Spleen (tissue), 11 donors: ENCODE measurements at regions not wholly inside any gene's neighbourhood (a gene's known extent, or its start where the extent isn't known, plus 50 kb on each side); places are given as distances from the start of the nearest gene placed in this dataset.

Source experiments
- DNase-seq: peaks from one replicate; pipeline ENCODE4 v3.0.0-alpha.2; 2020
- H3K27ac ChIP-seq, 8 donors: fragments of 200-600 bp; sonication (generic) in 7 of 8; 1 replicate in 4 of 8; 2 replicates in 4 of 8; pipeline versions ENCODE4 v1.5.0 to v1.8.0; 2016 to 2021; ENCODE audit warnings: inconsistent platforms in 4 of 8, mild to moderate bottlenecking in 4 of 8, moderate library complexity in 1 of 8
- H3K27me3 ChIP-seq, 7 donors: fragments of 200-600 bp; sonication (generic) in 6 of 7; replicated peaks in 1 of 7; 1 replicate in 4 of 7; 2 replicates in 3 of 7; pipeline versions ENCODE4 v1.5.0 to v1.8.0; 2016 to 2021; ENCODE audit warnings: inconsistent platforms in 3 of 7, mild to moderate bottlenecking in 1 of 7
- H3K36me3 ChIP-seq, 6 donors: fragments of 200-600 bp; sonication (generic) in 5 of 6; 1 replicate in 4 of 6; 2 replicates in 2 of 6; pipeline versions ENCODE4 v1.5.0 to v1.8.0; 2016 to 2021; ENCODE audit warnings: inconsistent platforms in 2 of 6
- H3K4me1 ChIP-seq, 6 donors: fragments of 200-600 bp; sonication (generic) in 5 of 6; 1 replicate in 3 of 6; 2 replicates in 3 of 6; pipeline versions ENCODE4 v1.5.0 to v1.8.0; 2016 to 2021; ENCODE audit warnings: inconsistent platforms in 3 of 6
- H3K4me3 ChIP-seq, 8 donors: fragments of 200-600 bp; sonication (generic) in 7 of 8; 1 replicate in 4 of 8; 2 replicates in 4 of 8; pipeline versions ENCODE4 v1.5.0 to v1.8.0; 2016 to 2021; ENCODE audit warnings: inconsistent platforms in 4 of 8, mild to moderate bottlenecking in 4 of 8, moderate library complexity in 2 of 8
- H3K9me3 ChIP-seq, 8 donors: fragments of 200-600 bp; sonication (generic) in 7 of 8; 1 replicate in 4 of 8; 2 replicates in 4 of 8; pipeline versions ENCODE4 v1.5.0 to v1.8.0; 2016 to 2021; ENCODE audit warnings: inconsistent platforms in 4 of 8
- POLR2A ChIP-seq, 3 donors: fragments of 450-650 bp; IDR thresholded peaks; one replicate each; pipeline ENCODE4 v1.5.1; 2017; ENCODE audit warnings: antibody characterized with exemption in 3 of 3, mild to moderate bottlenecking in 1 of 3
- POLR2AphosphoS5 ChIP-seq, 3 donors: sonication (generic); formaldehyde crosslinking; IDR thresholded peaks; one replicate each; pipeline ENCODE4 v1.5.1; 2017; ENCODE audit warnings: antibody characterized with exemption in 3 of 3
- WGBS, 5 donors: extraction: QIAGEN DNeasy Blood & Tissue Kit in 3 of 5; methylation state at CpG; one replicate each; pipeline versions ENCODE4 v1.1.5 to v1.1.7; 2013 to 2018; 5-methylcytosine and 5-hydroxymethylcytosine counted together
- intact Hi-C: fragments of 100-400 bp; cut with DNase I; formaldehyde crosslinking; loops from one replicate; pipeline ENCODE4 v1.15.0; 2023; ENCODE audit warnings: low total_unique reads
- TF ChIP-seq, protein P1 (sequence below), 11 experiments: fragments of 200-600 bp in 7 of 11; fragments of 450-650 bp in 4 of 11; sonication (generic) in 4 of 11; IDR thresholded peaks in 8 of 11; conservative IDR thresholded peaks in 3 of 11; 1 replicate in 7 of 11; 2 replicates in 4 of 11; pipeline versions ENCODE4 v1.4.0 to v1.8.0; 2016 to 2021; ENCODE audit warnings: antibody characterized with exemption in 11 of 11, inconsistent platforms in 4 of 11, mild to moderate bottlenecking in 1 of 11
- donor health status: healthy with polysubstance abuse.
- donor health status: DM: no; HTN: no; CAD: no; lungs with moderate emphysema.
- donor health status: DM: no; HTN: no; CAD: no.
- donor health status: Bipolar disorder and iron deficiency.
- donor health status: healthy.
- donor health status: DM: no; HTN: no; CAD: no.
- donor health status: DM: yes; HTN: yes; CAD: no.

DNA sequence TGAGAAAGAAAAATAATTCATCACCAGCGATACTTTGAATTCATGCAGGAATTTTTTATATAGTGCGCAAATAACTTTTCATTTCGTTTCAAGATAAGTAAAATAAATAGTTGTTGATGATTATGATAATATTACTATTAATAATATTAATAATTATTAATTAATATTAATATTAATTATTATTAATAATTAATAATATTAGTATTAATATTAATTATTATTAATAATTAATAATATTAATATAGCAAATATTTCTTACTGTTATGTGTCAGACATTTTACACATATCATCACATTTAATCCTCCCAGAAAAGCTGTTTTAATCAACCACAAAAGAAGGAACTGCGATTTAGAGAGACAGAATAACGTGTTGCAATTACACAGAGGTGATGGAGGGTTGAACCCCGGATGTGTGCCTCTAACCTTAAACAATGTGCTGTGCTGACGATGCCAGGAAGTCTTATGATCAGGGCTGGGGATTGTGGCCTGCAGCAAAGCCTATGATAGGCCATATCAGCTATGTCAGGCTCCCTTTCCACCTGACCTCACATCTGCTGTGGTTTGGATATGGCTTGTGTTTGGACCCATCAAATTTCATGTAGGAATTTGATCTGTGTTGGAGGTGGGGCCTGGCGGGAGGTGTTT, 263.5 kb upstream of the NR2F2 start:
- H3K4me3 ChIP-seq, result no peak overlapping the region
- intact Hi-C loops, result no loop called here
- H3K27ac ChIP-seq, result no peak overlapping the region
- DNase-seq, result no peak
- 67 to 81% (median 70%) methylated on average over 8 of the region's 8 CpGs for WGBS, 5 donors
- no peaks in the 10 kb centered on the region for H3K9me3 ChIP-seq
- no peaks in the 10 kb centered on the region for H3K27me3 ChIP-seq
- H3K36me3 ChIP-seq, result no peaks in the 10 kb centered on the region
- TF ChIP-seq POLR2A (IDR thresholded peaks at IDR 0.05) (no peak), POLR2AphosphoS5 (IDR thresholded peaks at IDR 0.05) (no peak)
- TF ChIP-seq, protein P1, sequence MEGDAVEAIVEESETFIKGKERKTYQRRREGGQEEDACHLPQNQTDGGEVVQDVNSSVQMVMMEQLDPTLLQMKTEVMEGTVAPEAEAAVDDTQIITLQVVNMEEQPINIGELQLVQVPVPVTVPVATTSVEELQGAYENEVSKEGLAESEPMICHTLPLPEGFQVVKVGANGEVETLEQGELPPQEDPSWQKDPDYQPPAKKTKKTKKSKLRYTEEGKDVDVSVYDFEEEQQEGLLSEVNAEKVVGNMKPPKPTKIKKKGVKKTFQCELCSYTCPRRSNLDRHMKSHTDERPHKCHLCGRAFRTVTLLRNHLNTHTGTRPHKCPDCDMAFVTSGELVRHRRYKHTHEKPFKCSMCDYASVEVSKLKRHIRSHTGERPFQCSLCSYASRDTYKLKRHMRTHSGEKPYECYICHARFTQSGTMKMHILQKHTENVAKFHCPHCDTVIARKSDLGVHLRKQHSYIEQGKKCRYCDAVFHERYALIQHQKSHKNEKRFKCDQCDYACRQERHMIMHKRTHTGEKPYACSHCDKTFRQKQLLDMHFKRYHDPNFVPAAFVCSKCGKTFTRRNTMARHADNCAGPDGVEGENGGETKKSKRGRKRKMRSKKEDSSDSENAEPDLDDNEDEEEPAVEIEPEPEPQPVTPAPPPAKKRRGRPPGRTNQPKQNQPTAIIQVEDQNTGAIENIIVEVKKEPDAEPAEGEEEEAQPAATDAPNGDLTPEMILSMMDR (IDR thresholded peaks at IDR 0.05 in 8 of 11, conservative IDR thresholded peaks at IDR 0.05 in 3 of 11), result no peak
- no peaks in the 10 kb centered on the region for H3K4me1 ChIP-seq

DNA sequence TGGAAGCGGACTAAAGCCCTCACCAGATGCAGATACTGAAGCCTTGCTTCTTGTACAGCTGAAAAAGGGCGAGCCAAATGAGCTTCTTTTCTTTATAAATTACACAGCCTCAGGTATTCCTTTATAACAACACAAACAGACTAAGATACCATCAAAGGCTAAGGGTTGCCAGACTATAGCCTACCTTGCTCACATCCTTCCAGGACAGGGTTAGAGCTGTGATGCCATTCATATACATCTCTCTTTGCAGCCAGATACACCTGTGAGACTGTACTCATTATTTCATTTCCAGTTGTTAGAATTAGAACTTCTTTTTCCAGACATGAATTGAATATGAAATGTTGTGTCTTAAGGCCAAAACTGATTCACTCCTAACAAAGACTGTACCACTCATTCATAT, 262.8 kb upstream of the NR2F2 start:
- Histone ChIP-seq H3K4me1 (no peaks in the 10 kb centered on the region), H3K27ac (no peak overlapping the region), H3K27me3 (no peaks in the 10 kb centered on the region), H3K4me3 (no peak overlapping the region), H3K9me3 (no peaks in the 10 kb centered on the region), H3K36me3 (no peaks in the 10 kb centered on the region)
- no peak for DNase-seq
- TF ChIP-seq, protein P1 (IDR thresholded peaks at IDR 0.05 in 8 of 11, conservative IDR thresholded peaks at IDR 0.05 in 3 of 11), result no peak
- TF ChIP-seq POLR2AphosphoS5 (IDR thresholded peaks at IDR 0.05) (no peak), POLR2A (IDR thresholded peaks at IDR 0.05) (no peak)
- WGBS, 5 donors, result 83 to 98% (median 92%) methylated on average over 2 of the region's 2 CpGs
- intact Hi-C loops, result no loop called here

DNA sequence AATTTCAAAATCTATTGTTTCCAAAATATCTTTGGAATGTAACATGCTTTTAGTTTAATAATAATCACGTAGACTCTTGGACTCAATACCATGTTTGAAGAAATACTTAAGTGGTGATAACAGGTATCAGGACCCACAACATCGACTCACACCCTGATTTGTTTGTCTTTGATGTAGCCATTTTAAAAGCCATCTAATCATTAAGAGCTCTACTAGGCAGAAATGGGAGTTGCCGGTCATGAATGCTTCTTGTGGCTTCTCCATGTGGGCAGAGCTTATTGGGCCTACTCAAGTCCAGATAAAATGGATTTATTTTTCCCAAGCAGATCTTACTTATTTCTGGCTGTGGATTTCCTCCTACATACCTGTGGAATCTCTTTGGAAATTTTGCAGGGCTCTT, 261.6 kb upstream of the NR2F2 start:
- H3K4me1 ChIP-seq, result no peaks in the 10 kb centered on the region
- WGBS, 5 donors, result 88 to 91% (median 90%) methylated on average over 3 of the region's 3 CpGs
- intact Hi-C loops, result no loop called here
- DNase-seq, result no peak
- H3K27me3 ChIP-seq, result no peaks in the 10 kb centered on the region
- no peak for TF ChIP-seq POLR2AphosphoS5 (IDR thresholded peaks at IDR 0.05)
- TF ChIP-seq, protein P1 (IDR thresholded peaks at IDR 0.05 in 8 of 11, conservative IDR thresholded peaks at IDR 0.05 in 3 of 11), result no peak
- TF ChIP-seq POLR2A (IDR thresholded peaks at IDR 0.05), result no peak
- H3K4me3 ChIP-seq, result no peak overlapping the region
- no peaks in the 10 kb centered on the region for H3K36me3 ChIP-seq
- no peaks in the 10 kb centered on the region for H3K9me3 ChIP-seq
- no peak overlapping the region for H3K27ac ChIP-seq

DNA sequence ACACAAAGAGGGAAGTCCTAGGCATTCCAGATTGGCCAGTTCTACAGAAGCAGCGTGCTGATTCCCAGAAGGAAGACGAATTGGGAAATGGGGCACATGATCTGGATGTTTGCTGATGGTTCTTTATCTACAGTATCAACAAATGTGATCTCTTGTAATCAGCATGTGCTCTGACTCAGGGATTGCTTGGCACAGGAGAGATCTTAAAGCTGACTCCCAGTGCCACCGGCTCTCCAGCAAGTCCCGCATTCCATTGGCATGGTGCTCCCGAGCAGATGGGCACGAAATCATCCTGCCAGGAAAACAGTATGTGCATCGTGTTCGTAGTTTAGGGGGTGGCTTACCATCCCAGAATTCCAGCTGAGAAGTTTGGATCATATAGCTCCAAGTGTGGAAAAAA, 259.9 kb upstream of the NR2F2 start:
- Histone ChIP-seq H3K4me1 (no peaks in the 10 kb centered on the region), H3K27me3 (no peaks in the 10 kb centered on the region), H3K4me3 (no peak overlapping the region), H3K36me3 (no peaks in the 10 kb centered on the region), H3K9me3 (no peaks in the 10 kb centered on the region), H3K27ac (no peak overlapping the region)
- TF ChIP-seq POLR2A (IDR thresholded peaks at IDR 0.05) (no peak), POLR2AphosphoS5 (IDR thresholded peaks at IDR 0.05) (no peak)
- TF ChIP-seq, protein P1 (IDR thresholded peaks at IDR 0.05 in 8 of 11, conservative IDR thresholded peaks at IDR 0.05 in 3 of 11), result no peak
- WGBS, 5 donors, result 84 to 92% (median 91%) methylated on average over 8 of the region's 8 CpGs
- no peak for DNase-seq
- intact Hi-C loops, result no loop called here
